ENCODE measurements at regions not wholly inside any gene's neighbourhood (a gene's known extent, or its start where the extent isn't known, plus 50 kb on each side); places are given as distances from the start of the nearest gene placed in this dataset.

GRCh38 chr5:17441351-17441750 is 56.7 kb upstream of the TAF11L2 start:
- H4K20me1 ChIP-seq (replicated peaks; ENCODE audit: control insufficient read depth, extremely low read depth, insufficient read depth, low read length), result no peaks in the 10 kb centered on the region
- H3K36me3 ChIP-seq (ENCODE audit: control insufficient read depth in 2 of 2, extremely low read depth in 1 of 2, insufficient read depth in 2 of 2, low read length in 2 of 2), result no peaks in the 10 kb centered on the region
- dilution Hi-C loops (cut with MboI; ENCODE audit: extremely low pct_ligation_motif_present, low sequenced_read_pairs) (no loop called here), intact Hi-C loops (cut with micrococcal nuclease) (no loop called here)
- DNase-seq (ENCODE audit: low read depth, low spot score) (no peak), FAIRE-seq (no peak)
- no peaks in the 10 kb centered on the region for H3K9me1 ChIP-seq (replicated peaks; ENCODE audit: control insufficient read depth, extremely low read depth, insufficient read depth, low read length)
- no peaks in the 10 kb centered on the region for H3K9me3 ChIP-seq (replicated peaks; ENCODE audit: control insufficient read depth, insufficient read depth, low read length)
- no peak for TF ChIP-seq MYC (IDR thresholded peaks at IDR 0.05; ENCODE audit: low read depth, low read length)
- no peak for TF ChIP-seq MAX (IDR thresholded peaks at IDR 0.05; ENCODE audit: insufficient read depth, insufficient read length)
- no peak for TF ChIP-seq CTCF (IDR thresholded peaks at IDR 0.05; ENCODE audit: extremely low read depth in 1 of 2, insufficient read depth in 1 of 2, low read depth in 1 of 2, low read length in 2 of 2)
- TF ChIP-seq GATA2 (IDR thresholded peaks at IDR 0.05; ENCODE audit: insufficient read depth, insufficient read length, low read depth, low read length), result no peak
- no peak for TF ChIP-seq FOS (IDR thresholded peaks at IDR 0.05; ENCODE audit: borderline replicate concordance, insufficient read depth, low read length)
- no peak for TF ChIP-seq JUN (IDR thresholded peaks at IDR 0.05; ENCODE audit: borderline replicate concordance, insufficient read depth, insufficient read length, low read depth)
- TF ChIP-seq POLR2A (IDR thresholded peaks at IDR 0.05; ENCODE audit: low read depth, low read length), result no peak
- TF ChIP-seq EZH2 (IDR thresholded peaks at IDR 0.05; ENCODE audit: borderline replicate concordance, low read depth, low read length, severe bottlenecking), result no peak
- H3K4me2 ChIP-seq (ENCODE audit: insufficient read depth, low read length), result no peak overlapping the region
- H3K27me3 ChIP-seq (ENCODE audit: control insufficient read depth in 2 of 2, insufficient read depth in 2 of 2, low read length in 2 of 2), result peaks cover 0 to 3% of the 10 kb centered on the region in 2 experiments
- no peak overlapping the region for H3K9ac ChIP-seq (replicated peaks; ENCODE audit: extremely low read depth, insufficient read depth, low read length)
- no TSS peak for BruUV-seq (replicated peaks)
- H3K79me2 ChIP-seq (ENCODE audit: control insufficient read depth, insufficient read depth, low read length), result no peaks in the 10 kb centered on the region
- H3K27ac ChIP-seq (ENCODE audit: insufficient read depth, low read depth, low read length), result no peak overlapping the region
- CTCF ChIA-PET, result interaction anchor here (0.7 kb wide), 1 partner anchor 225 kb away, joined by 3 read pairs; no protein-coding TSS in a partner anchor
- POLR2A ChIA-PET, result no interaction called here
- peaks cover 7% of the 10 kb centered on the region for H3K4me1 ChIP-seq (ENCODE audit: control insufficient read depth, extremely low read depth, insufficient read depth, low read length)
- no peak overlapping the region for H2AFZ ChIP-seq (ENCODE audit: low read depth, low read length)
- H3K4me3 ChIP-seq (replicated peaks in 1 of 3; ENCODE audit: insufficient read depth in 1 of 3, low read depth in 1 of 3, low read length in 3 of 3), result no peak overlapping the region
